Parathyroid adenoma (tissue), 2 donors: ENCODE measurements at regions not wholly inside any gene's neighbourhood (a gene's known extent, or its start where the extent isn't known, plus 50 kb on each side); places are given as distances from the start of the nearest gene placed in this dataset.

Source experiments
- H2AFZ ChIP-seq: fragments of 300-600 bp; sonication (generic); one replicate; pipeline ENCODE4 v1.7.0; 2017; ENCODE audit warnings: antibody characterized with exemption, mild to moderate bottlenecking
- H3K27ac ChIP-seq: fragments of 300-600 bp; sonication (generic); one replicate; pipeline ENCODE4 v1.7.0; 2017
- H3K27me3 ChIP-seq: fragments of 300-600 bp; sonication (generic); one replicate; pipeline ENCODE4 v1.7.0; 2017; ENCODE audit warnings: low read length; ENCODE audit not compliant: control insufficient read depth, insufficient read depth
- H3K36me3 ChIP-seq: fragments of 300-600 bp; sonication (generic); one replicate; pipeline ENCODE4 v1.7.0; 2017; ENCODE audit warnings: low read length; ENCODE audit not compliant: control insufficient read depth, insufficient read depth
- H3K4me1 ChIP-seq: fragments of 300-600 bp; sonication (generic); one replicate; pipeline ENCODE4 v1.7.0; 2017; ENCODE audit warnings: control low read depth
- H3K4me2 ChIP-seq: fragments of 300-600 bp; sonication (generic); one replicate; pipeline ENCODE4 v1.7.0; 2017; ENCODE audit warnings: low read length
- H3K4me3 ChIP-seq: fragments of 300-600 bp; sonication (generic); one replicate; pipeline ENCODE4 v1.7.0; 2017; ENCODE audit warnings: low read depth, low read length
- H3K79me2 ChIP-seq: fragments of 300-600 bp; sonication (generic); one replicate; pipeline ENCODE4 v1.7.0; 2017; ENCODE audit warnings: control low read depth
- H3K9ac ChIP-seq: fragments of 300-600 bp; sonication (generic); one replicate; pipeline ENCODE4 v1.7.0; 2017; ENCODE audit warnings: mild to moderate bottlenecking
- H3K9me3 ChIP-seq: fragments of 300-600 bp; sonication (generic); one replicate; pipeline ENCODE4 v1.7.0; 2017; ENCODE audit warnings: low read length; ENCODE audit not compliant: control insufficient read depth
- TF ChIP-seq, protein P1 (sequence below): fragments of 300-600 bp; sonication (generic); IDR thresholded peaks from one replicate; pipeline ENCODE4 v1.7.0; 2017; ENCODE audit warnings: antibody characterized with exemption, mild to moderate bottlenecking
- donor health status: primary hyperparathyroidism.

DNA sequence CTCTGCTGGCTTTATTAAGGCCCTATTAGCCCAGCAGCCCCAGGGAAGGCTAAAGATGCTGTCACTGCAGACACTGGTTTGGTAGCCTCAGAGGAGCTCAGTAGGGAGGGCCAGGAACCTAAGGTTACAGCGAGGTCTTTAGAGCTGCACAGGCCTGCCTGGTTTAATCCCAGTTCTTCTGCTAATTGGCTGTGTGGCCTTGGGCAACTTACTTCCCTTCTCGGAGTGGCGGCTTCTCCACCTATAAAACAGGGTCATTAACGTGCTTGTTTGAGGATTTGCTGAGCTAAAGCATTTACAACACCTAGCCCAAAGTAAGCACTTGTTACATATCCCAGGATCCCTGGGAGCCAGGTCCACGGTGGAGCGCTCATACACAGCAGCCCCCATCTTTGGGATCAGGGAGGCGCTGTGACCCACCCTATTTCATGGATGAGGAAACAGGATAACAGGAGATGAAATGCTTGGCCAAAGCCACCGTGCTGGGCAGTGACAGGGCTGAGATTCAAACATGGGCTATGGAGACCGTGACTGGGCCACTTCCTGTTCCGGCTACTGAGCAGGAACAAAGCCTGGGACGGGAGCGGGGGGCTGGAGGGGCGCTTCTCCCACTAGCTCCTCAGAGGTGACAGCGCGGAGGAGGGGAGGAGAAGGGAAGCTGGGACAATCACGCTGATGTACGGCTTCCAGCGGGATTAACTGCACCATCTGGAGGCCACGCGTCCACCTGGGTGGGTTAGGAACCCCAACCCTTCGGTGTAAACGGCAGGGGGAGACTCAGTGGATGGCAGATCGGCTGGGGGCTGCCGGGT lies 61.5 kb downstream of the IGLL1 start:
- Histone ChIP-seq H3K9ac (no peak overlapping the region), H3K4me1 (peaks cover 3% of the 10 kb centered on the region), H2AFZ (no peak overlapping the region), H3K4me2 (no peak overlapping the region), H3K4me3 (no peak overlapping the region), H3K79me2 (no peaks in the 10 kb centered on the region), H3K36me3 (no peaks in the 10 kb centered on the region), H3K27ac (no peak overlapping the region), H3K27me3 (no peaks in the 10 kb centered on the region), H3K9me3 (no peaks in the 10 kb centered on the region)
- TF ChIP-seq, protein P1, sequence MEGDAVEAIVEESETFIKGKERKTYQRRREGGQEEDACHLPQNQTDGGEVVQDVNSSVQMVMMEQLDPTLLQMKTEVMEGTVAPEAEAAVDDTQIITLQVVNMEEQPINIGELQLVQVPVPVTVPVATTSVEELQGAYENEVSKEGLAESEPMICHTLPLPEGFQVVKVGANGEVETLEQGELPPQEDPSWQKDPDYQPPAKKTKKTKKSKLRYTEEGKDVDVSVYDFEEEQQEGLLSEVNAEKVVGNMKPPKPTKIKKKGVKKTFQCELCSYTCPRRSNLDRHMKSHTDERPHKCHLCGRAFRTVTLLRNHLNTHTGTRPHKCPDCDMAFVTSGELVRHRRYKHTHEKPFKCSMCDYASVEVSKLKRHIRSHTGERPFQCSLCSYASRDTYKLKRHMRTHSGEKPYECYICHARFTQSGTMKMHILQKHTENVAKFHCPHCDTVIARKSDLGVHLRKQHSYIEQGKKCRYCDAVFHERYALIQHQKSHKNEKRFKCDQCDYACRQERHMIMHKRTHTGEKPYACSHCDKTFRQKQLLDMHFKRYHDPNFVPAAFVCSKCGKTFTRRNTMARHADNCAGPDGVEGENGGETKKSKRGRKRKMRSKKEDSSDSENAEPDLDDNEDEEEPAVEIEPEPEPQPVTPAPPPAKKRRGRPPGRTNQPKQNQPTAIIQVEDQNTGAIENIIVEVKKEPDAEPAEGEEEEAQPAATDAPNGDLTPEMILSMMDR = no peak

DNA sequence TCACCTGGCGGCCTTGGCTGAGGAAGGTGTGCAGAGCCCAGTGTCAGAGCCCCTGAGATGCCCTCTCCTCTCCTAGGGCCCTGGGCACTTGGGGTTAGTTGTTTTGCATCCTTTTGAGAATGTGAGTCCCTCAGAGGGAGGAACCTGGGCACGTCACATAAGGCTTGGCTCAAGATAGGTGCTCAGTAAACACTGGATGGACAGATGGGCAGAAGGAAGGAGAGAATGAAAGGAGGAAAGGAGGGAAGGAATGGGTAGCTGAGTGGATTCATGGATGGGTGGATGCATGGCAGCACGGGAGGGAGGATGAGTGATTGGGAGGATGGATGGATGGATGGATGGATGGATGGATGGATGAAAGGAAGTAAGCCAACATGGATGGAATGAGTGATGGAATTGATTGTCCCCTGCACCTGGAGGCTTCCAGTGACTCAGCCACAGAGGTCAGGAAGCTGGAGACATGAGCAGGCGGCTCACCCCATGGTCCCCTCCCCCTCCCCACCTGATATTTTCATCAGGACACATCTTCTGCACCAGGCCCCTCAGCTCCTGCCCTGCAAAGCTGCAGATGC lies 62.2 kb downstream of the IGLL1 start:
- no peak overlapping the region for H3K4me3 ChIP-seq
- peaks cover 3% of the 10 kb centered on the region for H3K4me1 ChIP-seq
- no peak overlapping the region for H3K4me2 ChIP-seq

DNA sequence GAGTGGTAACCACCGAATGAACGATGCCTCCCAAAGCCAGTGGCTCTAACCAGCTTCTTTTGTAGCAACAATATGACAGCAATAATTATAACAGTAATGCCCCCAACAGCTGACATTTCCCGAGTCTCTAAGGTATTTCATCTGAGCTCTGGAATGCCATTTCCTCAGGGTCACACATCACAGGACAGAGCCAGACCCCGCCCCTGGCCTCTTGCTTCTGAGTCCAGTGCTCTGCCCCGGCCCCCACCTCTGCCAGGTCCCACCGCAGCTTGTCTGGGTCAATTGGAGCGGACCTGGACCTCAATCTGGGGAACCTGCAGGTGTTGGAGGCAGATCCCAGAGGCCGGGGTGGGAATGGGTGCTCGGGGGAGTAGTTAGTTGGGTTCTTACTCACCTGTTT lies 63.8 kb downstream of the IGLL1 start:
- Histone ChIP-seq H3K9me3 (no peaks in the 10 kb centered on the region), H2AFZ (no peak overlapping the region), H3K4me3 (no peak overlapping the region), H3K27me3 (no peaks in the 10 kb centered on the region), H3K9ac (no peak overlapping the region), H3K79me2 (no peaks in the 10 kb centered on the region), H3K27ac (no peak overlapping the region), H3K4me1 (peaks cover 3% of the 10 kb centered on the region), H3K36me3 (no peaks in the 10 kb centered on the region), H3K4me2 (no peak overlapping the region)
- TF ChIP-seq, protein P1 = no peak

More for the DNA sequence above, 62.2 kb downstream of the IGLL1 start:
- H3K9ac ChIP-seq = no peak overlapping the region
- no peak overlapping the region for H2AFZ ChIP-seq
- H3K27me3 ChIP-seq = no peaks in the 10 kb centered on the region
- H3K27ac ChIP-seq = no peak overlapping the region
- no peaks in the 10 kb centered on the region for H3K36me3 ChIP-seq
- H3K9me3 ChIP-seq = no peaks in the 10 kb centered on the region
- H3K79me2 ChIP-seq = no peaks in the 10 kb centered on the region
- TF ChIP-seq, protein P1 = no peak

DNA sequence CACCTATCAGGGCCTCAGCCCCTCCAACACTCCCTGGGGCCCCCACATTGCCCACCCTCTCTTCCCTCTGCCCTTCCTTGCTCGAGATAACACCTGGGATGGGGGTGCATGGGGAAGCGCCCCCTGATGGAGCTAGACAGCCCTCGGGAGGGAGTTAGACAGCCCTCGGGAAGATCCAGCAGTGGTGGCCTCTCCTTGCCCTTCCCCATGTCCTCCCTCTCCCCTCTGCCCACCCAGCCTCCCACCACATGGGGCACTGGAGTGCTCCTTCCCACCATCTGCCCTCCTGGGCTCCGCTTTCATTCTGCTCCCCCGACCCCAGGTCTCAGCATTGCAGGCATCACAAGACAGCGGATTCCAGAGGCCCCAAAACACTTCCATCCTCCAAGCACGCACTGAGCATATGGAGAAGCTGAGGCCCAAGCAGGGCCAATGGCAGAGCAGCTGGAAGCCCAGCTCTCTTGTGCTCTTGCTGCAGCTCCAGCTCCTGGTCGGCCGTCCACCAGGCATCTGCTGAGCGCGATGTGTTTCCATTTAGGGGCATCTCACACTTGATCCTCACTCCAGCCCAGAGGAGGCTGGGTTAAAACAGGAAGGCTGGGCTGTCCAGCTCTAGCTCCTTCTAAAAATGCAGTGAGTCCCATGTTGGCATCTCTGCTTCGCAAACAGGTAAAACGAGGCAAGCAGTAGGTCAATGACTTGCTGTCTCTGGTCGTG lies 65.6 kb downstream of the IGLL1 start:
- Histone ChIP-seq H3K9me3 (no peaks in the 10 kb centered on the region), H3K36me3 (no peaks in the 10 kb centered on the region), H3K27ac (no peak overlapping the region), H3K9ac (no peak overlapping the region), H3K27me3 (no peaks in the 10 kb centered on the region), H3K4me3 (no peak overlapping the region), H3K4me2 (no peak overlapping the region), H3K4me1 (no peaks in the 10 kb centered on the region), H3K79me2 (no peaks in the 10 kb centered on the region), H2AFZ (no peak overlapping the region)
- TF ChIP-seq, protein P1 = no peak
